Ovary (tissue), 3 donors: ENCODE measurements at regions not wholly inside any gene's neighbourhood (a gene's known extent, or its start where the extent isn't known, plus 50 kb on each side); places are given as distances from the start of the nearest gene placed in this dataset.

Experiments
- EP300 ChIP-seq: sonication (generic); formaldehyde crosslinking; IDR thresholded peaks from one replicate; pipeline ENCODE4 v1.6.1; 2017; ENCODE audit warnings: antibody characterized with exemption
- POLR2A ChIP-seq: fragments of 450-650 bp; IDR thresholded peaks from one replicate; pipeline ENCODE4 v1.6.1; 2017; ENCODE audit warnings: antibody characterized with exemption, mild to moderate bottlenecking, moderate library complexity
- TF ChIP-seq, protein P1 (sequence below), 3 donors: fragments of 450-650 bp in 2 of 3; fragments of 200-600 bp in 1 of 3; IDR thresholded peaks; one replicate each; pipeline versions ENCODE4 v1.5.1 to v1.8.0; 2016 to 2022; ENCODE audit warnings: antibody characterized with exemption in 3 of 3, mild to moderate bottlenecking in 1 of 3
- donor health status: DM: no; HTN: no; CAD: no.

DNA sequence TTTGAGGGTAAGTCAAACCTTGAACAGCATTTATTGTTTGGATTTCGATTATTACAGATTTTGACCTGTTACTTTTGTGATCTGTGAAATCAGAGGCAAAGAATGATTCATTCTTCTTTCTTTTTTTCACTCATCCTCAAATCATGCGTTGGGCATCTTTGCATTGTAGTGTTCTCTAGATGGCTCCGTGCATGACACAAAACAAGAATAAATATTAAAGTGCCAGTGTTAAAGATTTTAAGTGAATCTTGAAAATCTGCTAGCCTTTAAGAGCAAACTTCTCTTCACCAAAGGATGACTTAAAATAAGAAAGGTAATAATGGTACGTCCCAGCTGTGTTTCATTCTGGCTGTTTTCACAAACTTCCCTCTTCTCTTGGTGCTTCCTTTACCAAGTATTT, 361.9 kb upstream of the SMARCA2 start:
- TF ChIP-seq, protein P1, sequence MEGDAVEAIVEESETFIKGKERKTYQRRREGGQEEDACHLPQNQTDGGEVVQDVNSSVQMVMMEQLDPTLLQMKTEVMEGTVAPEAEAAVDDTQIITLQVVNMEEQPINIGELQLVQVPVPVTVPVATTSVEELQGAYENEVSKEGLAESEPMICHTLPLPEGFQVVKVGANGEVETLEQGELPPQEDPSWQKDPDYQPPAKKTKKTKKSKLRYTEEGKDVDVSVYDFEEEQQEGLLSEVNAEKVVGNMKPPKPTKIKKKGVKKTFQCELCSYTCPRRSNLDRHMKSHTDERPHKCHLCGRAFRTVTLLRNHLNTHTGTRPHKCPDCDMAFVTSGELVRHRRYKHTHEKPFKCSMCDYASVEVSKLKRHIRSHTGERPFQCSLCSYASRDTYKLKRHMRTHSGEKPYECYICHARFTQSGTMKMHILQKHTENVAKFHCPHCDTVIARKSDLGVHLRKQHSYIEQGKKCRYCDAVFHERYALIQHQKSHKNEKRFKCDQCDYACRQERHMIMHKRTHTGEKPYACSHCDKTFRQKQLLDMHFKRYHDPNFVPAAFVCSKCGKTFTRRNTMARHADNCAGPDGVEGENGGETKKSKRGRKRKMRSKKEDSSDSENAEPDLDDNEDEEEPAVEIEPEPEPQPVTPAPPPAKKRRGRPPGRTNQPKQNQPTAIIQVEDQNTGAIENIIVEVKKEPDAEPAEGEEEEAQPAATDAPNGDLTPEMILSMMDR (IDR thresholded peaks at IDR 0.05): no peak
- TF ChIP-seq POLR2A (no peak), EP300 (no peak)
